HL-60 (cell line): ENCODE measurements at regions not wholly inside any gene's neighbourhood (a gene's known extent, or its start where the extent isn't known, plus 50 kb on each side); places are given as distances from the start of the nearest gene placed in this dataset.

Experiments
- DNase-seq, 2 experiments: peaks; one replicate each; pipeline ENCODE4 v3.0.0-alpha.2; 2010 to 2020; ENCODE audit warnings: low read depth in 1 of 2, low spot score in 1 of 2
- H3K27ac ChIP-seq: fragments of 250-450 bp; sonication (Bioruptor Pico); replicated peaks from 2 replicates; pipeline ENCODE4 v1.5.1; 2020; ENCODE audit warnings: mild to moderate bottlenecking, moderate library complexity
- H3K27me3 ChIP-seq: fragments of 250-450 bp; sonication (Bioruptor Pico); 2 replicates; pipeline ENCODE4 v1.5.1; 2021; ENCODE audit warnings: mild to moderate bottlenecking, moderate library complexity; ENCODE audit not compliant: insufficient read depth, poor library complexity, severe bottlenecking
- H3K4me3 ChIP-seq: replicated peaks from 2 replicates; pipeline ENCODE4 v1.5.1; 2011; ENCODE audit warnings: mild to moderate bottlenecking, control low read depth, low read length; ENCODE audit not compliant: insufficient read depth
- CTCF ChIP-seq: IDR thresholded peaks from one replicate; pipeline ENCODE4 v1.5.1; 2011; ENCODE audit warnings: low read length, control low read depth, inconsistent platforms; ENCODE audit not compliant: insufficient read depth
- GABPA ChIP-seq: IDR thresholded peaks from 2 replicates; pipeline ENCODE4 v1.6.1; 2012; ENCODE audit warnings: low read depth
- POLR2AphosphoS5 ChIP-seq: IDR thresholded peaks from 2 replicates; pipeline ENCODE4 v1.6.1; 2012; ENCODE audit warnings: low read depth
- SPI1 ChIP-seq: IDR thresholded peaks from 2 replicates; pipeline ENCODE4 v1.6.1; 2012; ENCODE audit warnings: low read depth, mild to moderate bottlenecking, borderline replicate concordance
- TF ChIP-seq, protein P1 (sequence below): IDR thresholded peaks from 2 replicates; pipeline ENCODE4 v1.6.1; 2012; ENCODE audit warnings: low read depth; ENCODE audit not compliant: insufficient replicate concordance

DNA sequence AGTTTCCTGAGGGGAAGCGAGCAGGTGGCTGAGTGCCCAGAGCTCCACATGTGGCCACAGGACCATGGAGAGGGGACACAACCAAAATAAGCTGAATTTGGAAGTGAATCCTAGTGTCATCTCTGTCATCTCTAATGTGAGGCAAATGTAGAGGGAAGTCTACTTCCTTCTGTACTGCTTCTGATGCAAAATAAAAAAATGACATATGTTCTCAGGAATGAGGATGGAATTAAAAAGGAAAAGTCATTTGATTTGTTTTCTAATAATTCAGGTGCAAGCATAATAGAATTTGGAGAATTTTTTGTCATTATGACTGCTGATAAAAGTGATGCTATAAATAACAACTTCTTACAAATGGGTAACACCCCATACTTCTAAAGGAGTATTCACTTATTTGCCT, 59.5 kb upstream of the POU1F1 start:
- Histone ChIP-seq H3K27ac (no peak overlapping the region), H3K27me3 (no peaks in the 10 kb centered on the region), H3K4me3 (no peak overlapping the region)
- no peak for TF ChIP-seq GABPA
- TF ChIP-seq CTCF, result no peak
- DNase-seq, result no peak

- TF ChIP-seq, protein P1, sequence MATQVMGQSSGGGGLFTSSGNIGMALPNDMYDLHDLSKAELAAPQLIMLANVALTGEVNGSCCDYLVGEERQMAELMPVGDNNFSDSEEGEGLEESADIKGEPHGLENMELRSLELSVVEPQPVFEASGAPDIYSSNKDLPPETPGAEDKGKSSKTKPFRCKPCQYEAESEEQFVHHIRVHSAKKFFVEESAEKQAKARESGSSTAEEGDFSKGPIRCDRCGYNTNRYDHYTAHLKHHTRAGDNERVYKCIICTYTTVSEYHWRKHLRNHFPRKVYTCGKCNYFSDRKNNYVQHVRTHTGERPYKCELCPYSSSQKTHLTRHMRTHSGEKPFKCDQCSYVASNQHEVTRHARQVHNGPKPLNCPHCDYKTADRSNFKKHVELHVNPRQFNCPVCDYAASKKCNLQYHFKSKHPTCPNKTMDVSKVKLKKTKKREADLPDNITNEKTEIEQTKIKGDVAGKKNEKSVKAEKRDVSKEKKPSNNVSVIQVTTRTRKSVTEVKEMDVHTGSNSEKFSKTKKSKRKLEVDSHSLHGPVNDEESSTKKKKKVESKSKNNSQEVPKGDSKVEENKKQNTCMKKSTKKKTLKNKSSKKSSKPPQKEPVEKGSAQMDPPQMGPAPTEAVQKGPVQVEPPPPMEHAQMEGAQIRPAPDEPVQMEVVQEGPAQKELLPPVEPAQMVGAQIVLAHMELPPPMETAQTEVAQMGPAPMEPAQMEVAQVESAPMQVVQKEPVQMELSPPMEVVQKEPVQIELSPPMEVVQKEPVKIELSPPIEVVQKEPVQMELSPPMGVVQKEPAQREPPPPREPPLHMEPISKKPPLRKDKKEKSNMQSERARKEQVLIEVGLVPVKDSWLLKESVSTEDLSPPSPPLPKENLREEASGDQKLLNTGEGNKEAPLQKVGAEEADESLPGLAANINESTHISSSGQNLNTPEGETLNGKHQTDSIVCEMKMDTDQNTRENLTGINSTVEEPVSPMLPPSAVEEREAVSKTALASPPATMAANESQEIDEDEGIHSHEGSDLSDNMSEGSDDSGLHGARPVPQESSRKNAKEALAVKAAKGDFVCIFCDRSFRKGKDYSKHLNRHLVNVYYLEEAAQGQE, result no peak
- TF ChIP-seq POLR2AphosphoS5 (no peak), GABPA (no peak), CTCF (no peak), SPI1 (no peak)
- DNase-seq, result no peak
- Histone ChIP-seq H3K4me3 (no peak overlapping the region), H3K27ac (no peak overlapping the region), H3K27me3 (no peaks in the 10 kb centered on the region)
Observed at GRCh38 chr3:87333393-87333892, 57.1 kb upstream of the POU1F1 start.

GRCh38 chr3:87332789-87333188, 56.4 kb upstream of the POU1F1 start:
- Histone ChIP-seq H3K27ac (no peak overlapping the region), H3K4me3 (no peak overlapping the region), H3K27me3 (no peaks in the 10 kb centered on the region)
- no peak for DNase-seq
- no peak for TF ChIP-seq SPI1
- TF ChIP-seq, protein P1, result no peak

DNA sequence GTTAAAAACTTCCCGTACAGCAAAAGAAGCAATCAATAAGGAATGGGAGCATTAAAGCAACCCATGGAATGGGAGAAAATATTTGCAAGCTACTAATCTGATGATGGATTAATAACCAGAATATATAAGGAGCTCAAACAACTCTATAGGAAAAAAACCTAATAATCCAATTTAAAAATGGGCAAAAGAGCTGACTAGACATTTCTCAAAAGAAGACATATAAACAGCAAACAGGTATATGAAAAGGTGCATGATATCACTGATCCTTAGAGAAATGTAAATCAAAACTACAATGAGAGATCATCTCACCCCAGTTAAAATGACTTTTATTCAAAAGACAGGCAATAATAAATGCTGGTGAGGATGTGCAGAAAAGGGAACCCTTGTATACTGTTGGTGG, 52.7 kb upstream of the POU1F1 start:
- Histone ChIP-seq H3K27ac (no peak overlapping the region), H3K27me3 (no peaks in the 10 kb centered on the region), H3K4me3 (no peak overlapping the region)
- DNase-seq, result no peak
- TF ChIP-seq, protein P1, result no peak
- no peak for TF ChIP-seq POLR2AphosphoS5
- no peak for TF ChIP-seq CTCF
- TF ChIP-seq SPI1, result no peak
- TF ChIP-seq GABPA, result no peak
